Amniotic epithelial cell (primary cell): ENCODE measurements at regions not wholly inside any gene's neighbourhood (a gene's known extent, or its start where the extent isn't known, plus 50 kb on each side); places are given as distances from the start of the nearest gene placed in this dataset.
"Not testable (repeated sequence)": the region's sequence is repeated elsewhere in the genome, so short reads cannot be mapped to it uniquely, and the experiment has no call there.

ENCODE experiments used
- DNase-seq: peaks from one replicate; pipeline ENCODE4 v3.0.0-alpha.2; 2010; ENCODE audit warnings: low read depth

- DNase-seq: peak; percentile 39
These were observed 152.6 kb upstream of the TPM1 start for GRCh38 chr15:62889734-62890505.

- no peak for DNase-seq
These were observed 148.0 kb upstream of the TPM1 start for GRCh38 chr15:62894322-62895085.

GRCh38 chr15:62895139-62895866, 147.2 kb upstream of the TPM1 start:
- DNase-seq: peak; percentile 66

- DNase-seq: peak; percentile 85
These were observed 146.6 kb upstream of the TPM1 start for GRCh38 chr15:62895905-62896316.

GRCh38 chr15:62896380-62896866, 146.1 kb upstream of the TPM1 start:
- DNase-seq: no peak

GRCh38 chr15:62896969-62897486, 145.5 kb upstream of the TPM1 start:
- DNase-seq: peak; percentile 98

- no peak for DNase-seq
These were observed 144.9 kb upstream of the TPM1 start for GRCh38 chr15:62897634-62898033.

- no peak for DNase-seq
These were observed 143.5 kb upstream of the TPM1 start for GRCh38 chr15:62899090-62899493.

- peak; percentile 67 for DNase-seq
These were observed 142.3 kb upstream of the TPM1 start for GRCh38 chr15:62900071-62900802.

- no peak for DNase-seq
These were observed 141.5 kb upstream of the TPM1 start for GRCh38 chr15:62901087-62901486.

- DNase-seq: peak; percentile 65
These were observed 140.5 kb upstream of the TPM1 start for GRCh38 chr15:62901909-62902546.

- no peak for DNase-seq
These were observed 139.7 kb upstream of the TPM1 start for GRCh38 chr15:62902821-62903220.

GRCh38 chr15:62903437-62903836, 139.1 kb upstream of the TPM1 start:
- no peak for DNase-seq

- no peak for DNase-seq
These were observed 138.3 kb upstream of the TPM1 start for GRCh38 chr15:62904041-62904910.

- no peak for DNase-seq
These were observed 135.9 kb upstream of the TPM1 start for GRCh38 chr15:62906627-62907026.

GRCh38 chr15:62907275-62907674, 135.3 kb upstream of the TPM1 start:
- DNase-seq: no peak

- DNase-seq: not testable (repeated sequence)
These were observed 134.2 kb upstream of the TPM1 start for GRCh38 chr15:62908341-62908740.

GRCh38 chr15:62909257-62909656, 133.3 kb upstream of the TPM1 start:
- DNase-seq: no peak

GRCh38 chr15:62912282-62912681, 130.3 kb upstream of the TPM1 start:
- no peak for DNase-seq

GRCh38 chr15:62912808-62913207, 129.7 kb upstream of the TPM1 start:
- DNase-seq: no peak
